MM.1S (cell line): ENCODE measurements at regions not wholly inside any gene's neighbourhood (a gene's known extent, or its start where the extent isn't known, plus 50 kb on each side); places are given as distances from the start of the nearest gene placed in this dataset.

ENCODE experiments used
- DNase-seq: peaks from one replicate; pipeline ENCODE4 v3.0.0-alpha.2; 2015
- H2AFZ ChIP-seq: fragments of 300-600 bp; sonication (generic); 2 replicates; pipeline ENCODE4 v1.6.0; 2016; ENCODE audit warnings: antibody characterized with exemption, low read length
- H3F3A ChIP-seq: fragments of 300-600 bp; sonication (generic); 2 replicates; pipeline ENCODE4 v1.6.1; 2016; ENCODE audit warnings: mild to moderate bottlenecking, antibody characterized with exemption, low read length, moderate library complexity, mixed read lengths; ENCODE audit not compliant: insufficient read depth
- H3K27ac ChIP-seq: fragments of 300-600 bp; sonication (generic); 2 replicates; pipeline ENCODE4 v1.5.1; 2016; ENCODE audit warnings: mild to moderate bottlenecking, low read length
- H3K27me3 ChIP-seq: fragments of 300-600 bp; sonication (generic); replicated peaks from 2 replicates; pipeline ENCODE4 v1.6.0; 2016; ENCODE audit warnings: low read length; ENCODE audit not compliant: insufficient read depth
- H3K36me3 ChIP-seq: fragments of 300-600 bp; sonication (generic); replicated peaks from 2 replicates; pipeline ENCODE4 v1.6.1; 2016; ENCODE audit warnings: mild to moderate bottlenecking, low read length, mixed read lengths; ENCODE audit not compliant: insufficient read depth
- H3K4me1 ChIP-seq: fragments of 300-600 bp; sonication (generic); 2 replicates; pipeline ENCODE4 v1.6.1; 2016; ENCODE audit warnings: low read length, mixed read lengths
- H3K4me2 ChIP-seq: fragments of 300-600 bp; sonication (generic); 2 replicates; pipeline ENCODE4 v1.6.0; 2016; ENCODE audit warnings: low read depth, low read length
- H3K4me3 ChIP-seq: fragments of 300-600 bp; sonication (generic); 2 replicates; pipeline ENCODE4 v1.5.1; 2016; ENCODE audit warnings: low read length, mixed read lengths
- H3K79me2 ChIP-seq: fragments of 300-600 bp; sonication (generic); 2 replicates; pipeline ENCODE4 v1.6.1; 2016; ENCODE audit warnings: mixed run types, low read length, mixed read lengths
- H3K9ac ChIP-seq: fragments of 300-600 bp; sonication (generic); 2 replicates; pipeline ENCODE4 v1.6.1; 2016; ENCODE audit warnings: low read length, mixed read lengths
- H3K9me2 ChIP-seq: fragments of 300-600 bp; sonication (generic); replicated peaks from 2 replicates; pipeline ENCODE4 v1.6.1; 2016; ENCODE audit warnings: mild to moderate bottlenecking, low read length, mixed read lengths; ENCODE audit not compliant: insufficient read depth
- H3K9me3 ChIP-seq: fragments of 300-600 bp; sonication (generic); replicated peaks from 2 replicates; pipeline ENCODE4 v1.6.1; 2016; ENCODE audit warnings: mild to moderate bottlenecking, low read length, mixed read lengths; ENCODE audit not compliant: insufficient read depth
- H4K20me1 ChIP-seq: fragments of 300-600 bp; sonication (generic); 2 replicates; pipeline ENCODE4 v1.6.1; 2016; ENCODE audit warnings: mild to moderate bottlenecking, low read length, moderate library complexity, mixed read lengths; ENCODE audit not compliant: insufficient read depth
- EZH2 ChIP-seq: fragments of 300-600 bp; sonication (generic); optimal IDR thresholded peaks from 2 replicates; pipeline ENCODE3; 2017; ENCODE audit warnings: low read depth, mild to moderate bottlenecking, antibody characterized with exemption, low read length, mixed read lengths
- EZH2phosphoT487 ChIP-seq: fragments of 300-600 bp; sonication (generic); IDR thresholded peaks from 2 replicates; pipeline ENCODE4 v1.6.1; 2018; ENCODE audit warnings: antibody characterized with exemption, low read length
- TF ChIP-seq, protein P1 (sequence below): fragments of 300-600 bp; sonication (generic); IDR thresholded peaks from 2 replicates; pipeline ENCODE4 v1.5.1; 2016; ENCODE audit warnings: antibody characterized with exemption, low read length, mixed read lengths

DNA sequence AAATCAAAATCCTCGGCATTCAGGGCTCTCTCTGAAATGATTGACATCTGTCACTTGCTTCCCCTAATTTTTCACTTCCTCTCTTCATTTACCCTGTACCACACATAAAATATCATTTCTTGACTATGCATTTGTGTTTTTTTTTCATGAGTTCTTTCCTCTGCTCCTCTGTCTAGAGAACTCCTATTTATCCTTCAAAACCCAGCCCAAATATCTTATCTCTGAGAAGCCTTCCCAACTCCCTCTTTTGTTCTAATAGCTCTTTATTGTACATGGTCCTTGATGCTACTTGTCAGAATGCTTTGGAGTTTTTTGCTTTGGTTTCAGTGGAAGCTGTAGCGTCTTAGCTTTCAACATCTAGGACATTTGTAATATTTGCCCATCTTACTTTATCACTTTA, 190.2 kb upstream of the CTBP2 start:
- Histone ChIP-seq H3K4me3 (no peak overlapping the region), H3K9me3 (no peaks in the 10 kb centered on the region), H3F3A (no peaks in the 10 kb centered on the region), H3K36me3 (no peaks in the 10 kb centered on the region), H4K20me1 (no peaks in the 10 kb centered on the region), H3K9me2 (no peaks in the 10 kb centered on the region), H3K9ac (no peak overlapping the region), H3K4me1 (no peaks in the 10 kb centered on the region), H3K27ac (no peak overlapping the region), H3K79me2 (no peaks in the 10 kb centered on the region), H3K27me3 (no peaks in the 10 kb centered on the region), H2AFZ (no peak overlapping the region), H3K4me2 (no peak overlapping the region)
- TF ChIP-seq EZH2phosphoT487, result no peak
- TF ChIP-seq EZH2, result no peak
- TF ChIP-seq, protein P1, sequence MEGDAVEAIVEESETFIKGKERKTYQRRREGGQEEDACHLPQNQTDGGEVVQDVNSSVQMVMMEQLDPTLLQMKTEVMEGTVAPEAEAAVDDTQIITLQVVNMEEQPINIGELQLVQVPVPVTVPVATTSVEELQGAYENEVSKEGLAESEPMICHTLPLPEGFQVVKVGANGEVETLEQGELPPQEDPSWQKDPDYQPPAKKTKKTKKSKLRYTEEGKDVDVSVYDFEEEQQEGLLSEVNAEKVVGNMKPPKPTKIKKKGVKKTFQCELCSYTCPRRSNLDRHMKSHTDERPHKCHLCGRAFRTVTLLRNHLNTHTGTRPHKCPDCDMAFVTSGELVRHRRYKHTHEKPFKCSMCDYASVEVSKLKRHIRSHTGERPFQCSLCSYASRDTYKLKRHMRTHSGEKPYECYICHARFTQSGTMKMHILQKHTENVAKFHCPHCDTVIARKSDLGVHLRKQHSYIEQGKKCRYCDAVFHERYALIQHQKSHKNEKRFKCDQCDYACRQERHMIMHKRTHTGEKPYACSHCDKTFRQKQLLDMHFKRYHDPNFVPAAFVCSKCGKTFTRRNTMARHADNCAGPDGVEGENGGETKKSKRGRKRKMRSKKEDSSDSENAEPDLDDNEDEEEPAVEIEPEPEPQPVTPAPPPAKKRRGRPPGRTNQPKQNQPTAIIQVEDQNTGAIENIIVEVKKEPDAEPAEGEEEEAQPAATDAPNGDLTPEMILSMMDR, result no peak
- no peak for DNase-seq

DNA sequence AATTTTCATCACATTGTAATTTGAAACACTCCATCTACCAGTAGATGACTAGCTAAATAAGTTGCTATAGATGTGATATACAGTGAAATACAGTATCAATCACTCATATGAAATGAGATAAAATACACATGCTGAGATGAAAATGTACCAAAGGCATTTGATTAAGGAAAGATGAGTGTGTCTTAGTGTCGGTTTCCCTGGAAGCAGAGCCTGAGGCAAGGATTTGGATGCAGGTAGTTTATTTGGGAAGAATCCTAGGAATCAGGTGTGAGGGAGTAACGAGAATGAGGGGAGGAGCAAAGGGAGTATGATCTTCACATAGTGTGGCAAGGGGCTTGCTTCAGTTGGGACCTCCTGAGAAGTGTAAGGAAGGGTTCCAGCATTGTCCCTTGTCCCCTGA, 188.2 kb upstream of the CTBP2 start:
- Histone ChIP-seq H2AFZ (no peak overlapping the region), H3K9me3 (no peaks in the 10 kb centered on the region), H3K27me3 (no peaks in the 10 kb centered on the region), H4K20me1 (no peaks in the 10 kb centered on the region), H3K4me2 (no peak overlapping the region), H3K9ac (no peak overlapping the region), H3K4me3 (no peak overlapping the region), H3K27ac (no peak overlapping the region), H3F3A (no peaks in the 10 kb centered on the region), H3K9me2 (no peaks in the 10 kb centered on the region), H3K4me1 (no peaks in the 10 kb centered on the region), H3K36me3 (no peaks in the 10 kb centered on the region), H3K79me2 (no peaks in the 10 kb centered on the region)
- TF ChIP-seq EZH2 (no peak), EZH2phosphoT487 (no peak)
- TF ChIP-seq, protein P1, result no peak
- DNase-seq, result no peak

DNA sequence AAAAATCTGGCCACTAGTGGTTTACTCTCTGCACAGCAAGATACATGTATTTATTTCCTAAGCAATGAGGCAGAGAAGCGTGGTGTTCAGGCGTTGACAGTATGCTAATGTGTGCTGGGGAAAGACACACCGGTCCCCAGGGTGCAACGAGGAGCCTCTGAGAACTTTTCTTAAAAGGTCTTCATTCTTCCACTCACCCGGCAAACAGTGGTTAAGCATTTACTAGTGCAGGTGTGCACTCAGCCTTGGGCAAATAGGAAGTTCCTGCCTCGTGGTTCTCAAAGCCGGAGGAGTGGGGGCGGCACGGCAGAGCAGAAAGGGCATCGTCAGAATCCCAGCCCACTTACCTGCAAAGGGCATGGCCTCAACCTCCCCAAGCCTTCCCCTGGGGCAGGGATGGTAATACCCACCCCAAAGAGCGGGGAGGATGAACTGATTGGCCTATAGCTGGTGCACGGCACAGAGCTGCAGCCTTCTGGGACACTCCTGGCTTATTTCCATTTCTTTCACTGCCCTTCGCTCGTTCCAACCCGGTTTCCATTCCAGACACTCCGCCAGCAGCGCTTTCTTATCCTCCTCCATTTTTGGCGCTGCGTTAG, 184.3 kb upstream of the CTBP2 start:
- H3K9me3 ChIP-seq, result no peaks in the 10 kb centered on the region
- no peaks in the 10 kb centered on the region for H4K20me1 ChIP-seq
- no peak overlapping the region for H3K9ac ChIP-seq
- H3K9me2 ChIP-seq, result no peaks in the 10 kb centered on the region
- H3K27ac ChIP-seq, result no peak overlapping the region
- no peaks in the 10 kb centered on the region for H3K36me3 ChIP-seq
- no peaks in the 10 kb centered on the region for H3F3A ChIP-seq
- H3K27me3 ChIP-seq, result no peaks in the 10 kb centered on the region
- no peaks in the 10 kb centered on the region for H3K79me2 ChIP-seq
- TF ChIP-seq EZH2 (no peak), EZH2phosphoT487 (no peak)
- TF ChIP-seq, protein P1, result no peak
- no peak overlapping the region for H3K4me3 ChIP-seq
- H3K4me2 ChIP-seq, result no peak overlapping the region
- no peak overlapping the region for H2AFZ ChIP-seq
- H3K4me1 ChIP-seq, result no peaks in the 10 kb centered on the region
- no peak for DNase-seq
